Neuronal stem cell (in vitro differentiated cells): ENCODE measurements at regions not wholly inside any gene's neighbourhood (a gene's known extent, or its start where the extent isn't known, plus 50 kb on each side); places are given as distances from the start of the nearest gene placed in this dataset.

Experiments used
- DNase-seq: peaks from one replicate; pipeline ENCODE4 v3.0.0-alpha.2; 2013; ENCODE audit warnings: low spot score
- H2AFZ ChIP-seq: one replicate; pipeline ENCODE4 v1.6.1; 2013; ENCODE audit warnings: mild to moderate bottlenecking, low read length, inconsistent platforms
- H2AK5ac ChIP-seq: 2 replicates; pipeline ENCODE4 v1.6.1; 2013; ENCODE audit warnings: low read depth, mild to moderate bottlenecking, inconsistent platforms, low read length, moderate library complexity, mixed read lengths
- H2BK120ac ChIP-seq: 2 replicates; pipeline ENCODE4 v1.6.1; 2013; ENCODE audit warnings: low read depth, mild to moderate bottlenecking, inconsistent platforms, low read length, moderate library complexity, mixed read lengths
- H2BK12ac ChIP-seq: one replicate; pipeline ENCODE4 v1.6.1; 2013; ENCODE audit warnings: low read length, inconsistent platforms
- H2BK15ac ChIP-seq: 2 replicates; pipeline ENCODE4 v1.6.1; 2013; ENCODE audit warnings: mild to moderate bottlenecking, low read length, inconsistent platforms, mixed read lengths
- H2BK5ac ChIP-seq: one replicate; pipeline ENCODE4 v1.6.1; 2013; ENCODE audit warnings: inconsistent platforms, mild to moderate bottlenecking, low read length, moderate library complexity
- H3K14ac ChIP-seq: one replicate; pipeline ENCODE4 v1.6.1; 2013; ENCODE audit warnings: low read length, inconsistent platforms
- H3K18ac ChIP-seq: 2 replicates; pipeline ENCODE4 v1.6.1; 2013; ENCODE audit warnings: low read length, inconsistent platforms
- H3K23ac ChIP-seq: 2 replicates; pipeline ENCODE4 v1.6.1; 2013; ENCODE audit warnings: low read depth, mild to moderate bottlenecking, mixed read lengths, low read length, inconsistent platforms; ENCODE audit not compliant: poor library complexity
- H3K27ac ChIP-seq: replicated peaks from 3 replicates; pipeline ENCODE4 v1.5.1; 2013; ENCODE audit warnings: low read length, inconsistent platforms
- H3K27me3 ChIP-seq, 3 experiments: 2 replicates each; pipeline ENCODE4 v1.6.1; 2013; ENCODE audit warnings: low read length in 3 of 3, mild to moderate bottlenecking in 2 of 3, inconsistent platforms in 1 of 3, low read depth in 1 of 3, mixed read lengths in 1 of 3, moderate library complexity in 1 of 3; ENCODE audit not compliant: control insufficient read depth in 3 of 3, insufficient read depth in 3 of 3
- H3K36me3 ChIP-seq, 2 donors: replicated peaks in 1 of 2; 2 replicates each; pipeline ENCODE4 v1.6.1; 2013; ENCODE audit warnings: low read length in 2 of 2; ENCODE audit not compliant: control insufficient read depth in 2 of 2, insufficient read depth in 2 of 2
- H3K4ac ChIP-seq: 2 replicates; pipeline ENCODE4 v1.6.1; 2013; ENCODE audit warnings: inconsistent platforms, mild to moderate bottlenecking, low read length, moderate library complexity
- H3K4me1 ChIP-seq, 2 donors: 1 replicate in 1 of 2; 2 replicates in 1 of 2; pipeline ENCODE4 v1.6.1; 2013; ENCODE audit warnings: low read length in 2 of 2, low read depth in 1 of 2; ENCODE audit not compliant: control insufficient read depth in 2 of 2, insufficient read depth in 1 of 2
- H3K4me2 ChIP-seq: one replicate; pipeline ENCODE4 v1.6.1; 2013; ENCODE audit warnings: mild to moderate bottlenecking, low read length, inconsistent platforms; ENCODE audit not compliant: insufficient read depth, poor library complexity, severe bottlenecking
- H3K4me3 ChIP-seq, 2 donors: 2 replicates each; pipeline ENCODE4 v1.5.1; 2013; ENCODE audit warnings: low read length in 2 of 2, mild to moderate bottlenecking in 2 of 2, inconsistent platforms in 1 of 2, moderate library complexity in 1 of 2
- H3K79me1 ChIP-seq: one replicate; pipeline ENCODE4 v1.6.1; 2013; ENCODE audit warnings: low read depth, mild to moderate bottlenecking, inconsistent platforms, low read length, moderate library complexity
- H3K9ac ChIP-seq: one replicate; pipeline ENCODE4 v1.6.1; 2013; ENCODE audit warnings: mild to moderate bottlenecking, low read depth, low read length, inconsistent platforms; ENCODE audit not compliant: poor library complexity
- H3K9me3 ChIP-seq, 2 donors: replicated peaks in 1 of 2; 2 replicates each; pipeline versions ENCODE3 to v1.6.1; 2013; ENCODE audit warnings: low read length in 2 of 2, mild to moderate bottlenecking in 2 of 2, inconsistent platforms in 1 of 2, low read depth in 1 of 2, mixed read lengths in 1 of 2, moderate library complexity in 1 of 2; ENCODE audit not compliant: control insufficient read depth in 2 of 2, insufficient read depth in 1 of 2
- H4K8ac ChIP-seq: one replicate; pipeline ENCODE4 v1.6.1; 2013; ENCODE audit warnings: low read depth, mild to moderate bottlenecking, inconsistent platforms, low read length, moderate library complexity
- H4K91ac ChIP-seq: one replicate; pipeline ENCODE4 v1.6.1; 2013; ENCODE audit warnings: low read length, low read depth, mild to moderate bottlenecking, inconsistent platforms; ENCODE audit not compliant: poor library complexity
- WGBS, 2 donors: extraction: QIAGEN DNeasy Blood & Tissue Kit; methylation state at CpG; one replicate each; pipeline ENCODE4 v1.1.7; 2013; ENCODE audit warnings: missing lambda C conversion rate in 2 of 2, mixed read lengths in 1 of 2; ENCODE audit not compliant: insufficient read length in 2 of 2, insufficient replicate concordance in 1 of 2; ENCODE audit errors: extremely low coverage in 2 of 2; 5-methylcytosine and 5-hydroxymethylcytosine counted together

- H2BK12ac ChIP-seq = no peak overlapping the region
- no peak overlapping the region for H2AFZ ChIP-seq
- H3K23ac ChIP-seq = no peak overlapping the region
- no peaks in the 10 kb centered on the region for H3K4me1 ChIP-seq
- no peak overlapping the region for H3K9ac ChIP-seq
- H2BK15ac ChIP-seq = no peak overlapping the region
- no peak overlapping the region for H3K4me2 ChIP-seq
- no peak overlapping the region for H4K8ac ChIP-seq
- no peak overlapping the region for H4K91ac ChIP-seq
- H3K79me1 ChIP-seq = no peaks in the 10 kb centered on the region
- H2BK120ac ChIP-seq = no peak overlapping the region
- H3K27ac ChIP-seq = no peak overlapping the region
- no peaks in the 10 kb centered on the region for H3K36me3 ChIP-seq
- no peaks in the 10 kb centered on the region for H3K9me3 ChIP-seq
- no peak overlapping the region for H2AK5ac ChIP-seq
- no peak overlapping the region for H3K18ac ChIP-seq
- no peak overlapping the region for H3K4ac ChIP-seq
- no peaks in the 10 kb centered on the region for H3K27me3 ChIP-seq
- no CpG with 5 or more reads among the region's 2 CpGs for WGBS, 2 donors
- H3K14ac ChIP-seq = no peak overlapping the region
- DNase-seq = no peak
- no peak overlapping the region for H2BK5ac ChIP-seq
- no peak overlapping the region for H3K4me3 ChIP-seq
These were observed 240.8 kb upstream of the KCNMB2 start for GRCh38 chr3:178295292-178295912.

GRCh38 chr3:178297199-178297598, 239.0 kb upstream of the KCNMB2 start:
- Histone ChIP-seq H3K18ac (no peak overlapping the region), H4K8ac (no peak overlapping the region), H3K36me3 (no peaks in the 10 kb centered on the region), H3K4me2 (no peak overlapping the region), H3K14ac (no peak overlapping the region), H3K9ac (no peak overlapping the region), H2BK120ac (no peak overlapping the region), H3K27me3 (no peaks in the 10 kb centered on the region), H3K23ac (no peak overlapping the region), H2BK12ac (no peak overlapping the region), H3K27ac (no peak overlapping the region), H2BK15ac (no peak overlapping the region), H3K79me1 (no peaks in the 10 kb centered on the region), H3K9me3 (no peaks in the 10 kb centered on the region), H4K91ac (no peak overlapping the region), H2AFZ (peak overlapping the region; percentile 31), H3K4ac (no peak overlapping the region), H3K4me3 (no peak overlapping the region), H3K4me1 (no peaks in the 10 kb centered on the region), H2BK5ac (no peak overlapping the region), H2AK5ac (no peak overlapping the region)
- DNase-seq = no peak
- no CpG with 5 or more reads among the region's 1 CpG for WGBS, 2 donors

DNA sequence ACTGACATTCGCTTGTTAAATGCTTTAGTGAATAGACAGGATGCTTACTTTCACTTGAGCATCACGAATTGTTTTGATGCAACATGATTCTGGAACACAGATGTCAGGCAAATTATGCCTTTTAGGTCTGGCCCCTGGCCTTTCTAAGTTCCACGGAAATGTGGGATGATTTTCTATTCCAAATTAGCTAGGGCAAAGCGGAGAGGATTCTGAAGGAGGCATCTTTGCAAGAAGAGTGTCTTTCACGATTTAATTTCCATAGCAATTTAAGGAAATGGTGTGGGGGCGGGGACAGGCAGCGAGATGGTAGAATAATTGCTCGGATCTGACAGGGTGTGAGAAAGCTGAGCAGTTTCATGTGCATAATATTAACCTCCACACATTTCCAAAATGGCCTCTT, 238.5 kb upstream of the KCNMB2 start:
- no CpG with 5 or more reads among the region's 8 CpGs for WGBS, 2 donors
- no peak overlapping the region for H2BK5ac ChIP-seq
- DNase-seq = no peak

GRCh38 chr3:178300441-178300959, 235.7 kb upstream of the KCNMB2 start:
- Histone ChIP-seq H3K4ac (no peak overlapping the region), H3K79me1 (no peaks in the 10 kb centered on the region), H4K8ac (no peak overlapping the region), H3K4me3 (no peak overlapping the region), H3K4me2 (no peak overlapping the region), H3K18ac (no peak overlapping the region), H3K27me3 (no peaks in the 10 kb centered on the region), H2BK120ac (no peak overlapping the region), H2BK15ac (no peak overlapping the region), H3K14ac (no peak overlapping the region), H3K9ac (no peak overlapping the region), H3K36me3 (no peaks in the 10 kb centered on the region), H3K27ac (no peak overlapping the region), H2AFZ (peak overlapping the region; percentile 23), H2AK5ac (no peak overlapping the region), H3K23ac (no peak overlapping the region), H3K9me3 (no peaks in the 10 kb centered on the region), H4K91ac (no peak overlapping the region), H2BK5ac (no peak overlapping the region), H2BK12ac (no peak overlapping the region), H3K4me1 (no peaks in the 10 kb centered on the region)
- no peak for DNase-seq
- no CpG with 5 or more reads among the region's 4 CpGs for WGBS, 2 donors

More for the DNA sequence above, 238.5 kb upstream of the KCNMB2 start:
- H2BK12ac ChIP-seq = no peak overlapping the region
- no peak overlapping the region for H4K8ac ChIP-seq
- no peaks in the 10 kb centered on the region for H3K79me1 ChIP-seq
- H3K4me2 ChIP-seq = no peak overlapping the region
- no peaks in the 10 kb centered on the region for H3K36me3 ChIP-seq
- no peaks in the 10 kb centered on the region for H3K4me1 ChIP-seq
- no peak overlapping the region for H3K4me3 ChIP-seq
- H4K91ac ChIP-seq = no peak overlapping the region
- no peak overlapping the region for H3K9ac ChIP-seq
- H3K4ac ChIP-seq = no peak overlapping the region
- H3K18ac ChIP-seq = no peak overlapping the region
- no peaks in the 10 kb centered on the region for H3K9me3 ChIP-seq
- no peak overlapping the region for H3K23ac ChIP-seq
- peak overlapping the region; percentile 36 for H2AFZ ChIP-seq
- H2AK5ac ChIP-seq = no peak overlapping the region
- H3K14ac ChIP-seq = no peak overlapping the region
- no peaks in the 10 kb centered on the region for H3K27me3 ChIP-seq
- H2BK15ac ChIP-seq = no peak overlapping the region
- no peak overlapping the region for H2BK120ac ChIP-seq
- H3K27ac ChIP-seq = no peak overlapping the region
